Natural killer cell (primary cell): ENCODE measurements at regions not wholly inside any gene's neighbourhood (a gene's known extent, or its start where the extent isn't known, plus 50 kb on each side); places are given as distances from the start of the nearest gene placed in this dataset.

ENCODE experiments used
- ATAC-seq, 3 donors: fragments of 150-1000 bp in 2 of 3; fragments of 200-7000 bp in 1 of 3; cut with Tn5 transposase; 1 replicate in 1 of 3; 2 replicates in 2 of 3; pipeline ENCODE4 v1.10.0; 2021; ENCODE audit warnings: mild to moderate bottlenecking in 2 of 3, moderate library complexity in 2 of 3
- DNase-seq, 2 donors: peaks; one replicate each; pipeline versions ENCODE4 v3.0.0 to v3.0.0-alpha.2; 2013 to 2021; ENCODE audit warnings: mixed read lengths in 1 of 2
- H3K27ac ChIP-seq: one replicate; pipeline ENCODE4 v1.5.1; 2013; ENCODE audit warnings: mild to moderate bottlenecking, low read length
- H3K27me3 ChIP-seq: one replicate; pipeline ENCODE4 v1.6.1; 2013; ENCODE audit warnings: low read length; ENCODE audit not compliant: control insufficient read depth, insufficient read depth
- H3K36me3 ChIP-seq: one replicate; pipeline ENCODE4 v1.6.1; 2013; ENCODE audit warnings: low read length; ENCODE audit not compliant: control insufficient read depth, insufficient read depth
- H3K4me1 ChIP-seq: one replicate; pipeline ENCODE4 v1.6.1; 2013; ENCODE audit warnings: low read length; ENCODE audit not compliant: control insufficient read depth, insufficient read depth
- H3K4me3 ChIP-seq: one replicate; pipeline ENCODE4 v1.5.1; 2013; ENCODE audit warnings: low read length
- H3K9me3 ChIP-seq: one replicate; pipeline ENCODE4 v1.6.1; 2013; ENCODE audit warnings: low read length; ENCODE audit not compliant: control insufficient read depth, insufficient read depth
- H3K27ac Mint-ChIP-seq, 2 donors: one replicate each; pipeline ENCODE4 v1.8.0; 2022; ENCODE audit warnings: mild to moderate bottlenecking in 2 of 2, mixed read lengths in 2 of 2, moderate library complexity in 1 of 2
- H3K27me3 Mint-ChIP-seq, 2 donors: one replicate each; pipeline ENCODE4 v1.8.0; 2022; ENCODE audit warnings: low read depth in 2 of 2, mixed read lengths in 2 of 2
- H3K36me3 Mint-ChIP-seq: one replicate; pipeline ENCODE4 v1.8.0; 2022; ENCODE audit warnings: mixed read lengths
- H3K4me1 Mint-ChIP-seq, 2 donors: one replicate each; pipeline ENCODE4 v1.8.0; 2022; ENCODE audit warnings: mixed read lengths in 2 of 2
- H3K4me3 Mint-ChIP-seq: one replicate; pipeline ENCODE4 v1.8.0; 2022; ENCODE audit warnings: mild to moderate bottlenecking, moderate library complexity, mixed read lengths
- H3K9me3 Mint-ChIP-seq, 2 donors: one replicate each; pipeline ENCODE4 v1.8.0; 2022; ENCODE audit warnings: mixed read lengths in 2 of 2
- WGBS: methylation state at CpG from one replicate; pipeline ENCODE4 v1.1.7; 2013; ENCODE audit warnings: missing lambda C conversion rate; ENCODE audit not compliant: insufficient coverage; 5-methylcytosine and 5-hydroxymethylcytosine counted together
- intact Hi-C: fragments of 100-400 bp; cut with micrococcal nuclease; formaldehyde crosslinking; loops from one replicate; pipeline ENCODE4 v1.14.2; 2022
- TF ChIP-seq, protein P1 (sequence below): fragments of 200-600 bp; IDR thresholded peaks from one replicate; pipeline ENCODE4 v1.8.0; 2022; ENCODE audit warnings: antibody characterized with exemption

DNA sequence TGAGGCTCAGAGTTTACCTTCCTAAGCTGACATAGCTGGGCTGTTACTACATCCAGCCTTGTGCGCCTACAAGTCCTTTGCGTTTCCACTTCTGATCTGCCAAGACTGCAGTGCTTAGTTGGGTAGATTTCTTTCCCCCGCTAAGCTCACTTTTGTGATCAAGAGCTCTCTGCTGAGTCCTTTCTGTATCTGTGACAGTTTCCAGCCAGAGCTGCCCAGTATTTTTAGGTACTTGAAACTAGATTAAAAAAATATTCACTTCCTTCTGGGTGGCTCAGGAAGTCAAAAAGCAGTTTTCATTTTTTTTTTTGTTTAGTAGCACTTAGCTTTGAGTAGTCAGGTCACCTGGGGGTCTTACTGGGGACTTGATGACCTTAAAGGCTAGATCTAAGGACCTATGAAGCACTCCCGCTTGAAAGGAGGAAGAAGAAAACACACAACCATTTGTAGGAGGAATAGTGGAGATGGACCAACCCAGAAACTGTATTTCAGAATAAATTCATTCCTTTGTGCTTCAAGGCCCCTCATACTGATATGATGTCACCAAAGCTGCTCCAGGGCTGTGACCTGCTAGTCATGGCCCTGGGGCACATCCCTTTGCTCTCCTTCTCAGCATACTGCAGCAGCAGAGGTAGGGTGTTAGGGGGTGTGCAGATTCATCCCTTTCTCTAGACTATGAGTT is 75.6 kb upstream of the HNF1B start:
- Mint-ChIP-seq H3K36me3 (no peaks in the 10 kb centered on the region), H3K4me3 (no peak overlapping the region), H3K27me3 (peaks cover 0 to 3% of the 10 kb centered on the region in 2 donors), H3K4me1 (no peaks in the 10 kb centered on the region), H3K27ac (no peak overlapping the region), H3K9me3 (no peaks in the 10 kb centered on the region)
- Histone ChIP-seq H3K36me3 (no peaks in the 10 kb centered on the region), H3K27me3 (no peaks in the 10 kb centered on the region), H3K9me3 (no peaks in the 10 kb centered on the region), H3K27ac (no peak overlapping the region), H3K4me3 (no peak overlapping the region), H3K4me1 (peaks cover 15% of the 10 kb centered on the region)
- TF ChIP-seq, protein P1, sequence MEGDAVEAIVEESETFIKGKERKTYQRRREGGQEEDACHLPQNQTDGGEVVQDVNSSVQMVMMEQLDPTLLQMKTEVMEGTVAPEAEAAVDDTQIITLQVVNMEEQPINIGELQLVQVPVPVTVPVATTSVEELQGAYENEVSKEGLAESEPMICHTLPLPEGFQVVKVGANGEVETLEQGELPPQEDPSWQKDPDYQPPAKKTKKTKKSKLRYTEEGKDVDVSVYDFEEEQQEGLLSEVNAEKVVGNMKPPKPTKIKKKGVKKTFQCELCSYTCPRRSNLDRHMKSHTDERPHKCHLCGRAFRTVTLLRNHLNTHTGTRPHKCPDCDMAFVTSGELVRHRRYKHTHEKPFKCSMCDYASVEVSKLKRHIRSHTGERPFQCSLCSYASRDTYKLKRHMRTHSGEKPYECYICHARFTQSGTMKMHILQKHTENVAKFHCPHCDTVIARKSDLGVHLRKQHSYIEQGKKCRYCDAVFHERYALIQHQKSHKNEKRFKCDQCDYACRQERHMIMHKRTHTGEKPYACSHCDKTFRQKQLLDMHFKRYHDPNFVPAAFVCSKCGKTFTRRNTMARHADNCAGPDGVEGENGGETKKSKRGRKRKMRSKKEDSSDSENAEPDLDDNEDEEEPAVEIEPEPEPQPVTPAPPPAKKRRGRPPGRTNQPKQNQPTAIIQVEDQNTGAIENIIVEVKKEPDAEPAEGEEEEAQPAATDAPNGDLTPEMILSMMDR, result no peak
- WGBS, result 35% methylated on average over 3 of the region's 4 CpGs
- ATAC-seq (no peak), DNase-seq (no peak)
- intact Hi-C loops, result no loop called here

DNA sequence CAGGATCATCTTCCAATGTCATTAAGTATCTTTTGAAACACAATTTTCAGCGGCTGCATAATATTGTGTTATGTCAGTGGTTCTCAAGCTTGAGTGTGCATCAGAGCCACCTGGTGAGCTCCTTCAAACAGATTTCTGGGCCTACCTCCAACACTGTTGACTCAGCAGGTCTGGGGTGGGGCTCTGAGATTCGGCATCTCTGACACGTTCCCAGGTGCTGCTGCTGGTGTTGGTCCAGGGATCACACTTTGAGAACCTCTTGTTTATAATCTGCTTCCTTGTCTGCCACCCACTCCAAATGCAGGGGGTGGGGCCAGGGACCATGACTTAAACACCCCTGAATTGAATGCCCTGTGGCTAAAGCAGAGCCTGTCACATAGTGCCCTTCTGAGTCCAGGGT is 73.8 kb upstream of the HNF1B start:
- Histone ChIP-seq H3K9me3 (no peaks in the 10 kb centered on the region), H3K36me3 (no peaks in the 10 kb centered on the region), H3K27ac (no peak overlapping the region), H3K27me3 (no peaks in the 10 kb centered on the region), H3K4me3 (no peak overlapping the region), H3K4me1 (peaks cover 4% of the 10 kb centered on the region)
- DNase-seq, result no peak
- H3K4me1 Mint-ChIP-seq, result no peaks in the 10 kb centered on the region
- no peaks in the 10 kb centered on the region for H3K9me3 Mint-ChIP-seq
- WGBS, result 61% methylated on average over 3 of the region's 3 CpGs
- H3K36me3 Mint-ChIP-seq, result no peaks in the 10 kb centered on the region
- H3K4me3 Mint-ChIP-seq, result no peak overlapping the region
- H3K27ac Mint-ChIP-seq, result no peak overlapping the region
- H3K27me3 Mint-ChIP-seq, result peaks cover 4 to 7% of the 10 kb centered on the region in 2 donors
- ATAC-seq, result no peak
- intact Hi-C loops, result no loop called here
- TF ChIP-seq, protein P1, result no peak

DNA sequence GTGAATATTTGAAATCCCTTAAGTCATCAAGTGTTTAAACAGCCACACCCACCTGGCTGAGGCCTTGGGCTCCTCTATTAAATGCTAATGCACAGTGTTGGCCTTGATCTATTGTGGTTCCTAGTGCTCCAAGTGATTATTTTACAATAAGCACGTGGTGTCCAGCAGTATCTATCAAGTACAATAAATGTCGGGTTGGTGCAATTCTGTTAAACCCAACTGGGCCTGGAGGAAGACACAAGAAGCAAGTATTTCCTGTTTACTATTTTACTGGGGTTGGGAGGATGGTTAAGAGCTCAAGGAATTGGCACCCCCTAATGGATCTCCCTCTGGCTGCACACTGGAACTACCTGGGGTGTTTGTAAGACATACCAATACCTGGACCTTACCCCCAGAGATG is 72.1 kb upstream of the HNF1B start:
- DNase-seq (no peak), ATAC-seq (no peak)
- H3K36me3 Mint-ChIP-seq, result no peaks in the 10 kb centered on the region
- 15% methylated on average over 2 of the region's 2 CpGs for WGBS
- H3K4me3 Mint-ChIP-seq, result no peak overlapping the region
- no peak overlapping the region for H3K27ac Mint-ChIP-seq
- intact Hi-C loops, result no loop called here
- peaks cover 2% of the 10 kb centered on the region for H3K27me3 ChIP-seq
- no peak overlapping the region for H3K4me3 ChIP-seq
- TF ChIP-seq, protein P1, result no peak
- no peaks in the 10 kb centered on the region for H3K9me3 ChIP-seq
- peaks cover 4% of the 10 kb centered on the region for H3K4me1 ChIP-seq
- no peaks in the 10 kb centered on the region for H3K36me3 ChIP-seq
- no peaks in the 10 kb centered on the region for H3K9me3 Mint-ChIP-seq
- no peak overlapping the region for H3K27ac ChIP-seq
- H3K4me1 Mint-ChIP-seq, result no peaks in the 10 kb centered on the region
- peaks cover 10 to 23% of the 10 kb centered on the region in 2 donors for H3K27me3 Mint-ChIP-seq

DNA sequence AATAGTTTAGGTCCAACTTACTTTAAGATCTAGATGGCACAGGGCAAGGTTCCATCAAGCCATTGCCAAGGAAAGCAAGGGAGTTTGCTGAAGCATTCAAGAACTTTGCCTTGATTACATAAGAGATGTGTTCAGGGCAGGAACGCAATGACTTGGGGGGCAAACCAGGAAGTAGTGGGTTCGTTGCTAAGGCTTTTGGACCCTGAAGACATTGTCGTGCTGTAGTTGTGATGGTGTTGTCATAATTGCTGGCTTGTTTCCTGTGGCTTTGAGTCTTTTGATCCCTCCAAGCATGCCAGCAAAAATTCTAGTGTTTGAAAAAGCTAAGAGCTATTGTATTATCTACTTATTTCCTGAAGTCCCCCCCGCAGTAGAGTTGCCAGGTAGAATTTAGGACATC is 70.7 kb upstream of the HNF1B start:
- DNase-seq, result no peak

More for the DNA sequence above, 70.7 kb upstream of the HNF1B start:
- WGBS, result 35% methylated on average over 4 of the region's 4 CpGs
- H3K36me3 Mint-ChIP-seq, result no peaks in the 10 kb centered on the region
- peaks cover 2% of the 10 kb centered on the region for H3K27me3 ChIP-seq
- no peak overlapping the region for H3K4me3 ChIP-seq
- intact Hi-C loops, result no loop called here
- peaks cover under 1% of the 10 kb centered on the region for H3K4me1 ChIP-seq
- no peaks in the 10 kb centered on the region for H3K9me3 Mint-ChIP-seq
- H3K27ac Mint-ChIP-seq, result no peak overlapping the region
- no peaks in the 10 kb centered on the region for H3K36me3 ChIP-seq
- ATAC-seq, result no peak
- no peaks in the 10 kb centered on the region for H3K4me1 Mint-ChIP-seq
- H3K4me3 Mint-ChIP-seq, result no peak overlapping the region
- H3K9me3 ChIP-seq, result no peaks in the 10 kb centered on the region
- H3K27me3 Mint-ChIP-seq, result peaks cover 14 to 29% of the 10 kb centered on the region in 2 donors
- TF ChIP-seq, protein P1, result no peak
- no peak overlapping the region for H3K27ac ChIP-seq
